ENCODE measurements at regions not wholly inside any gene's neighbourhood (a gene's known extent, or its start where the extent isn't known, plus 50 kb on each side); places are given as distances from the start of the nearest gene placed in this dataset.

DNA sequence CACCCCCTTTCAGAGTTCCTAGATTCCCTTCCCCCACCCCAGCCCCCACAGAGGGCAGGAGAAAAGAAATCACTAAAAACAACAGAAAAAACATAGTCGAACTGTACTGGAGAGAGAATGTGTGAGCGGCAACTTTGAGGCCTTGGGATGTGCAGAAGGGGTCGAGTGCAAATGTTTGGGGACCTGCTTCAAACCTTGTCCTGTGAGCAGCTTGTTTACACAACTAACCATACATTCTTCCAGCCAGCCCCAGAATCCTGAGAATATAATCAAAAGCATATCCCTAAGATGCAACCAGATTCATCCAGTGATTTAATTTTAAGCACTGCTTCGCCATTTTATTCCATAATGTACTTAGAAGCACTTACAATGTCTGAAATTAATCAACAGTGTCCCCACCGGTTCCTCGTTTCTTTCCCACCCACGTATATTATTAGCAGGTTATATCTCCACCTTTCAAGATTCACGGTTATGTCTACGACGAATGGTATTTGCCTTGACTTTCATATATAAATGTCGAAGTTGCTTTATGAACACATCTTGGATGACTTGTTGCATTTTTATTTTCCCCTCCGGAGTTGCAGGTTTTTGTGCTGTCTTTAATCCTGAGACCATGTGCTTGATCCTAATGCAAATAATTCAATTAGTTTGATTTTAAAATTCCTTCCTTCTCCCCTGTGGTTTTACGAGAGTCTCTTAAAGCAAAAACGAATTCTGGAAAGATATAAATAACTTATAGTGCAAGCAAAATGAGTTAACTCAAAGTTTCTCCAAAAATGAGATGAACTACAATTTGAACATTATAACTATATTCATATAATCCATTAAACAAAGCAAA lies 107.6 kb downstream of the ZIC5 start:
- Histone ChIP-seq H3K36me3 (ENCODE audit: control insufficient read depth, insufficient read depth, low read length) (no peaks in the 10 kb centered on the region), H3K27me3 (ENCODE audit: control insufficient read depth, insufficient read depth, low read length) (peaks cover 29% of the 10 kb centered on the region), H3K9me3 (ENCODE audit: control insufficient read depth, insufficient read depth, low read length) (no peaks in the 10 kb centered on the region), H3K4me1 (ENCODE audit: control insufficient read depth, insufficient read depth, low read length) (no peaks in the 10 kb centered on the region), H3K4me3 (ENCODE audit: low read depth, low read length) (no peak overlapping the region), H3K27ac (ENCODE audit: low read depth, low read length) (no peak overlapping the region)
- 79% methylated on average over 6 of the region's 14 CpGs for WGBS (ENCODE audit: insufficient coverage)
- DNase-seq (ENCODE audit: low read depth in 4 of 6, low spot score in 6 of 6) = no peak

DNA sequence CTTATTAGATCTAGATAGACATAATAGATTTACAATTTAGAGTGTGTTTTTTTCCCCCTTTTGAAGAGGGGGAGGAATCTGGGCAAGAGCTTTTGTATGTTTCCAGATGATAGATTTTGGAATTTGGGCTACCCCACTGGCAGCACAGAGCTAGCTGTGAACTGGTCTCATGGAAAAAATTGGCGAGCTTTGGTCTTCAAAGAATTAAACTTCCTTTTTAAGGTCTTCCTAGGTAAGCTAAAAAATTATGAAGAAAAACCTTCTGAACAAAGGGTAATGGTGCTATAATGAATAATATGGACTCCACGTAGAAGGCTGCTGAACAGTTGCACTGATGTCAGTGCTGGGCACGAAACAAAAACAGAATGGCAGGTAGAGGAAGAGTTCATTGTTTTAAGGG lies 109.3 kb downstream of the ZIC5 start:
- no peak overlapping the region for H3K27ac ChIP-seq (ENCODE audit: low read depth, low read length)
- DNase-seq (ENCODE audit: low read depth in 4 of 6, low spot score in 6 of 6) = no peak
- WGBS (ENCODE audit: insufficient coverage) = 94% methylated on average over 2 of the region's 3 CpGs
- no peaks in the 10 kb centered on the region for H3K36me3 ChIP-seq (ENCODE audit: control insufficient read depth, insufficient read depth, low read length)
- H3K4me3 ChIP-seq (ENCODE audit: low read depth, low read length) = no peak overlapping the region
- no peaks in the 10 kb centered on the region for H3K9me3 ChIP-seq (ENCODE audit: control insufficient read depth, insufficient read depth, low read length)
- peaks cover 19% of the 10 kb centered on the region for H3K27me3 ChIP-seq (ENCODE audit: control insufficient read depth, insufficient read depth, low read length)
- H3K4me1 ChIP-seq (ENCODE audit: control insufficient read depth, insufficient read depth, low read length) = no peaks in the 10 kb centered on the region

DNA sequence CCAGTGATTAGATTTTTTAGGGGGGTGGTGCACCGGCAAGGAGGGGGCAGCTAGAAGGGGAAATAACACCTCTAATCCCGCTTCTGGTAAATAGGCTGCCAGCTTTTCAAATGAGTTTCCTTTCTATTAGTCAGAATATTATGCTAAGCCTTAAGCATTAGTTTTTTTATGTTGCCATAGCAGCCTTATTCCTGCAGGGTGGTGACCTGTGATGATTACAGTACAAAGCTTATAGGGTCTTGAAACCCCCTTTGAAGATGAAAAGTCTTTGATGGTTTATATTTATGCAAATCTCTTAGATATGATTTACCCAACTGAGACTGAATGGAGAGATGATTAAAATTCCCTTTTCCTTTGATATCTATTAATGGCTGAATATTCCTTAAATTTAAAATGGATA lies 109.8 kb downstream of the ZIC5 start:
- no CpG with 5 or more reads among the region's 2 CpGs for WGBS (ENCODE audit: insufficient coverage)
- no peak overlapping the region for H3K27ac ChIP-seq (ENCODE audit: low read depth, low read length)
- DNase-seq (ENCODE audit: low read depth in 4 of 6, low spot score in 6 of 6) = no peak

DNA sequence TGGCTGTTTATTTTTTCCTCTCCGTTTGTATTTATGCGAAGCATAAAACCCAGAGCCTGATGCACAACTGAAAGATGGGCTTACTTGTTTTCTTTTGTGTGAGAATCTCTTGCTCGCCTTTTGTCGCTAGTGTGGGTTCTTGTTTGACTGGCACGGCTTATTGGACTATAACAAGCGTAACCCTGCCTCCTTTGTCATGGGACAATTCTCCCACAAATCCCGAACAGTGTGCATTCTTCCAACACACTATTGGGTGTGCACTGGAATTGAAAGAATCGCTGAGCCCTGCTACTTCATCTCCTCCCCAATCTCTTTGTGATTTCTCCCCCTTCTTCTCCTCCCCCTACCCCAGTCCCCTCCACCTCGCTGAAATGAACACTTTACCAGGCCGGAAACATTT lies 110.8 kb downstream of the ZIC5 start:
- no peaks in the 10 kb centered on the region for H3K9me3 ChIP-seq (ENCODE audit: control insufficient read depth, insufficient read depth, low read length)
- no peak overlapping the region for H3K27ac ChIP-seq (ENCODE audit: low read depth, low read length)
- peak in 2 of 6 donors; percentile 49 to 70 for DNase-seq (ENCODE audit: low read depth in 4 of 6, low spot score in 6 of 6)
- no peaks in the 10 kb centered on the region for H3K36me3 ChIP-seq (ENCODE audit: control insufficient read depth, insufficient read depth, low read length)
- 20% methylated on average over 4 of the region's 10 CpGs for WGBS (ENCODE audit: insufficient coverage)
- H3K4me1 ChIP-seq (ENCODE audit: control insufficient read depth, insufficient read depth, low read length) = no peaks in the 10 kb centered on the region
- no peak overlapping the region for H3K4me3 ChIP-seq (ENCODE audit: low read depth, low read length)
- H3K27me3 ChIP-seq (ENCODE audit: control insufficient read depth, insufficient read depth, low read length) = peaks cover 17% of the 10 kb centered on the region

More for the DNA sequence above, 109.8 kb downstream of the ZIC5 start:
- H3K4me1 ChIP-seq (ENCODE audit: control insufficient read depth, insufficient read depth, low read length) = no peaks in the 10 kb centered on the region
- peaks cover 18% of the 10 kb centered on the region for H3K27me3 ChIP-seq (ENCODE audit: control insufficient read depth, insufficient read depth, low read length)
- H3K9me3 ChIP-seq (ENCODE audit: control insufficient read depth, insufficient read depth, low read length) = no peaks in the 10 kb centered on the region
- H3K4me3 ChIP-seq (ENCODE audit: low read depth, low read length) = no peak overlapping the region
- no peaks in the 10 kb centered on the region for H3K36me3 ChIP-seq (ENCODE audit: control insufficient read depth, insufficient read depth, low read length)

DNA sequence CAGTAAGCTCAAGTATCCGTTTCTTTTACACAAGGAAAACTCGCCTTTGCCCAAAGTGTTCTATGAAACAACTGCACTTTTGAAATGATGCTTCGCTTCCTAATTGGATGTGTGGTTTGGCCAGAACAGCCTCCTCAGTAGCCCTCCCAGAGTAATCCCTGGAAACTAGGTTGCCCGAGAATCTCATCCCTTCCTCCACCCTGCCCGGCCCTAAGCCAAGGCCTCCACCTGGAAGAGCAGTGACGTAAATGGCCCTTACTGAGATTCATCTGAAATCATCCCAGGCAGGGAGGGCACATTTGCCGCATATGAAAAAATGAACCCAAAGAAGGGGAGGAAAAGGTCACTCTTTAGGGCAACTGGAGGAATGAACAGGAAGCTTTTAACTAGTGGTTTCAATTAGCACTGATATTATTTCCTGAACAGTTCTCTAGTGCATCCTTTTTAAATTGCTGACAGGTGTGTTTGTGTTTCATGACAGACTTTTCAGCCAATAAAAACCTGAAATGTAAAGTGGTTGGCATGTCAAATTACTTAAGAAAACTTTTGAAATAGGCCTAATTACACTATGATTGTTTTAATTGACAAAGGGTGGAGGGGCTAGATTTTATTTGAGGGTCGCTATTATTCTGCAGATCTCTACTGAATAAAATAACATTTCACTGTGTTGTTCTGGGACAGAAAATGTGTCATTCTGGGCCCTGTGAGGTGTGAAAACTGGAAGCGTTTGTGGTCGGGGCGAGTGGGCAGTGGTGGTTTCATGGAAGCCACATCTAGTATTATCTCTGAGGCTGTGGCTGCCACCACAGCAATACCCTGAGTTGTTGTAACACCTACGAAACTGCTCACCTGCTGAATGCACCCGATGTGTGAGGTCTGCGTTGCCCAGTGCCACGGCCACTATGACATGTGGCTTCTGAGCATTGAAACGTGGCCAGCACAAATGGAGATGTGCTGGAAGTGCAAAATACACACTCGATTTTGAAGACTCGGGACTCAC lies 112.1 kb downstream of the ZIC5 start:
- Histone ChIP-seq H3K4me3 (ENCODE audit: low read depth, low read length) (no peak overlapping the region), H3K9me3 (ENCODE audit: control insufficient read depth, insufficient read depth, low read length) (no peaks in the 10 kb centered on the region), H3K27ac (ENCODE audit: low read depth, low read length) (no peak overlapping the region), H3K4me1 (ENCODE audit: control insufficient read depth, insufficient read depth, low read length) (no peaks in the 10 kb centered on the region), H3K27me3 (ENCODE audit: control insufficient read depth, insufficient read depth, low read length) (peaks cover 12% of the 10 kb centered on the region), H3K36me3 (ENCODE audit: control insufficient read depth, insufficient read depth, low read length) (no peaks in the 10 kb centered on the region)
- 94% methylated on average over 13 of the region's 18 CpGs for WGBS (ENCODE audit: insufficient coverage)
- DNase-seq (ENCODE audit: low read depth in 4 of 6, low spot score in 6 of 6) = no peak

DNA sequence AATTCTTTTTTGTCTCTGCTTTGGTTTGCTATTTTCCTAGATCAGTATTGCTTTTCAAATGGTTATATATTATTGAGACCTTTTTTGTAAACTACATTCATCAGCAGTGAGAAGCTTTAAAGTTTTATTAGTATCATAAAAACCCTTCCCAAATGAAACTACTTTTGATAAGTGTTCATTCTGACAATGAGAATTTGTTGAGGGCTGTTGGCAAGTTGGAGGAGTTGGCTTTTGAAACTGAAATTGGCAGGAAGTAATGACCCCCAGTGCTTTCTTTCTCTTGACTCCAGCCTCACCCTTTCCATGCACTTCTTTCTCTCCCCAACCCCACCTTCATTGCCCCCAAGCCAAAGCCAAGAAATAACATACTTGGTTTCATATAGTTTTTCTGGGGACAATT lies 113.8 kb downstream of the ZIC5 start:
- Histone ChIP-seq H3K4me3 (ENCODE audit: low read depth, low read length) (no peak overlapping the region), H3K4me1 (ENCODE audit: control insufficient read depth, insufficient read depth, low read length) (no peaks in the 10 kb centered on the region), H3K9me3 (ENCODE audit: control insufficient read depth, insufficient read depth, low read length) (no peaks in the 10 kb centered on the region), H3K36me3 (ENCODE audit: control insufficient read depth, insufficient read depth, low read length) (no peaks in the 10 kb centered on the region), H3K27me3 (ENCODE audit: control insufficient read depth, insufficient read depth, low read length) (peaks cover 12% of the 10 kb centered on the region), H3K27ac (ENCODE audit: low read depth, low read length) (no peak overlapping the region)
- DNase-seq (ENCODE audit: low read depth in 4 of 6, low spot score in 6 of 6) = no peak

DNA sequence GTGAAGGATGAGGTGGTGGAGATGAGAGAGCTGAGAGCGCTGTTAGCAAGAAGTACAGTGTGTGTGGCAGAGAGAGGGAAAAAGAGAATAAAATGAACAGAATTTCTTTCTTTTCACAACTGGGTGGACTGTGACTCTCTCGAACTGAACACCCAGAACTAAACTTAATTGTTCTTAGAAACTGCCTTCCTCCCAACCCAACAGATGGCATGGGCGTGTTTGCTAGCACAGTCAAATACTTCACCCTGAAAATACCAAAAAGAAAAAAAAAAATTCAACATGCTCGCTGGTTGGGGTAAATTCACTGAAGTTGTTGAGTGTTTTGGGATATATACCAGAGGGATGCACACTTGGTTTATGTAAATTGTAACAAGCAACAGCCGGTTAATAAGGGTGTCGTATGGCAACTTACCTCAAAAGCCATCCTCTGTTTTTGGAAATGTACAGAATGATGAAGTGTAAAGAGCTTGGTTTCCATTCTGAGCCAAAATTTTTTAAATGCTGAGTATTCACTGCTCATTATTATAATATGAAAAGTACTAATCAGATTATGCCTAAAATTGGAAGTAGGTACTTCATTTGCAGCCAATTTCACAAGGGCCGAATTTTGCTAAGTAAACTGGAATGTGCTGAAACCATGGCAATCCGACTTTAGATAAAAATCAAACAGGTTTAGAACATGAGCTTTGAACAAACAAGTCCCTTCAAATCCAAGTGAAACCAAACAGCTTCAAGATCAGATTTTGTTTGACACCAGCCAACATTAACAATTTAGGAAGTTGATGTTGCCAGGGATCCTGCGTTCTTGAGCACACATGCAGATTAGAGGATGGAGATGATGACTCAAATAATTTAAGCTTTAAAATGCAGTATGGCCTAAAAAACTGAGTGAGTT lies 115.8 kb downstream of the ZIC5 start:
- no peaks in the 10 kb centered on the region for H3K9me3 ChIP-seq (ENCODE audit: control insufficient read depth, insufficient read depth, low read length)
- no peak overlapping the region for H3K27ac ChIP-seq (ENCODE audit: low read depth, low read length)
- WGBS (ENCODE audit: insufficient coverage) = 67% methylated on average over 4 of the region's 9 CpGs
- peaks cover 8% of the 10 kb centered on the region for H3K27me3 ChIP-seq (ENCODE audit: control insufficient read depth, insufficient read depth, low read length)
- DNase-seq (ENCODE audit: low read depth in 4 of 6, low spot score in 6 of 6) = no peak
- no peaks in the 10 kb centered on the region for H3K4me1 ChIP-seq (ENCODE audit: control insufficient read depth, insufficient read depth, low read length)
- H3K4me3 ChIP-seq (ENCODE audit: low read depth, low read length) = no peak overlapping the region
- H3K36me3 ChIP-seq (ENCODE audit: control insufficient read depth, insufficient read depth, low read length) = no peaks in the 10 kb centered on the region

DNA sequence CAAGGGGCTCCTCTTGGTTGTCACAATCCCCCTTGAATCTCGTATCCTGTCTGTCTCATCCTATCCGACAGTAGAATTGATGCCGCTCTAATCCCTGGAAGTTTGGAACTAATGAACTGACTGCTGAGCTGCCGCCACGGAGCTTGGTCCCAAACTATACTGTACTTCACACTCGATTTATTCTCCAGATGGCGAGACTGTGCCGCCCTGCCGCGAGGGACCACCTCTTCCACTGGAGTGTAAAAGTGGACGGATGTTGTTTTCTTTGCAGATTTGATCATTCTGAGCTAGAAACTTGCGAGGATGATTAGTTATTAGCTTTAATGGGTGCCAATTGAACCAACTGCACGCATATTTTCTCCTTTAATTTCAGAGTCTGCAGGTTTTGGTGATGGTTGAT lies 117.2 kb downstream of the ZIC5 start:
- no peaks in the 10 kb centered on the region for H3K36me3 ChIP-seq (ENCODE audit: control insufficient read depth, insufficient read depth, low read length)
- no peak overlapping the region for H3K27ac ChIP-seq (ENCODE audit: low read depth, low read length)
- peak in 1 of 6 donors; percentile 87 for DNase-seq (ENCODE audit: low read depth in 4 of 6, low spot score in 6 of 6)
- no peaks in the 10 kb centered on the region for H3K9me3 ChIP-seq (ENCODE audit: control insufficient read depth, insufficient read depth, low read length)
- peaks cover 6% of the 10 kb centered on the region for H3K27me3 ChIP-seq (ENCODE audit: control insufficient read depth, insufficient read depth, low read length)
- 59% methylated on average over 9 of the region's 13 CpGs for WGBS (ENCODE audit: insufficient coverage)
- H3K4me3 ChIP-seq (ENCODE audit: low read depth, low read length) = no peak overlapping the region
- no peaks in the 10 kb centered on the region for H3K4me1 ChIP-seq (ENCODE audit: control insufficient read depth, insufficient read depth, low read length)

DNA sequence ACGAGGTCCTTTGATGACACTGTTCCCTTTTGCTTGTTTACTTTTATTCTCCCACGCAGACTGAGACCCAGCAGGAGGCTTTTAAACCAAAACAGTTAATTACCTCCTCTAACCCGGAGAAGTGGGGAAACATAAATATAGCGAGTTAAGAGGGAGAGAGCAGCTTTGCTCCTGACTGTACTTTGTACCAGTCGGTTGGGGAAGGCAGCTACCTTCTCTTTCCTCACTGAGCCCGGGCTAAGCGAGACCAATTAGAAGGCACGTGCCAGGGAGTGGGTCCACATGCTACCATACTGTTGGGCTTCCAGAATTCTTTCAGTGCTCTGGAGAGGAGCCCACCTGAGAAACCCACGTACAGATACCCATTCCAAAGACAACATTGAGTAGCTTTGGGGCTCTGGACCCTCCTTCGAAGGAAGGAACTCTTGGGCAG lies 124.2 kb downstream of the ZIC5 start:
- WGBS (ENCODE audit: insufficient coverage) = 60% methylated on average over 3 of the region's 10 CpGs

More for the DNA sequence above, 124.2 kb downstream of the ZIC5 start:
- H3K4me3 ChIP-seq (ENCODE audit: low read depth, low read length) = no peak overlapping the region
- no peak overlapping the region for H3K27ac ChIP-seq (ENCODE audit: low read depth, low read length)
- H3K36me3 ChIP-seq (ENCODE audit: control insufficient read depth, insufficient read depth, low read length) = no peaks in the 10 kb centered on the region
- H3K27me3 ChIP-seq (ENCODE audit: control insufficient read depth, insufficient read depth, low read length) = peaks cover 4% of the 10 kb centered on the region
- H3K9me3 ChIP-seq (ENCODE audit: control insufficient read depth, insufficient read depth, low read length) = no peaks in the 10 kb centered on the region
- DNase-seq (ENCODE audit: low read depth in 4 of 6, low spot score in 6 of 6) = peak in 1 of 6 donors; percentile 59
- H3K4me1 ChIP-seq (ENCODE audit: control insufficient read depth, insufficient read depth, low read length) = no peaks in the 10 kb centered on the region

All from spinal cord (tissue), 9 donors.